Mucosa of descending colon (tissue), 3 donors: ENCODE measurements at regions not wholly inside any gene's neighbourhood (a gene's known extent, or its start where the extent isn't known, plus 50 kb on each side); places are given as distances from the start of the nearest gene placed in this dataset.

Source experiments
- ATAC-seq: fragments of 200-7000 bp; cut with Tn5 transposase; one replicate; pipeline ENCODE4 v1.9.1; 2020; ENCODE audit warnings: mild to moderate bottlenecking, moderate library complexity
- DNase-seq, 3 donors: peaks; one replicate each; pipeline ENCODE4 v3.0.0-alpha.2; 2020
- H3K36me3 ChIP-seq: fragments of 200-600 bp; one replicate; pipeline ENCODE4 v1.8.0; 2021; ENCODE audit warnings: low read depth, mild to moderate bottlenecking
- H3K4me1 ChIP-seq: fragments of 200-600 bp; one replicate; pipeline ENCODE4 v1.8.0; 2021; ENCODE audit warnings: low read depth, mild to moderate bottlenecking
- H3K4me3 ChIP-seq: fragments of 200-600 bp; one replicate; pipeline ENCODE4 v1.8.0; 2021; ENCODE audit warnings: mild to moderate bottlenecking
- H3K9me3 ChIP-seq: fragments of 200-600 bp; one replicate; pipeline ENCODE4 v1.8.0; 2021; ENCODE audit warnings: mild to moderate bottlenecking
- CTCF ChIP-seq: fragments of 200-600 bp; IDR thresholded peaks from one replicate; pipeline ENCODE4 v1.8.0; 2022; ENCODE audit warnings: antibody characterized with exemption, mild to moderate bottlenecking
- intact Hi-C, 2 donors: fragments of 100-400 bp; cut with DNase I in 1 of 2; cut with micrococcal nuclease in 1 of 2; formaldehyde crosslinking; loops; one replicate each; pipeline versions ENCODE4 v1.11.0 to v1.11.1; 2022; cut with DNase I, micrococcal nuclease
- donor health status: DM: no; HTN: no; CAD: no; lungs with moderate emphysema.
- donor health status: DM: no; HTN: no; CAD: no.
- donor health status: DM: no; HTN: yes; CAD: no.

GRCh38 chr4:132958457-132959263 is 190.4 kb upstream of the PCDH10 start:
- Histone ChIP-seq H3K9me3 (peaks cover 11% of the 10 kb centered on the region), H3K4me1 (no peaks in the 10 kb centered on the region), H3K36me3 (no peaks in the 10 kb centered on the region), H3K4me3 (no peak overlapping the region)
- no peak for DNase-seq
- no peak for ATAC-seq
- intact Hi-C loops = no loop called here
- TF ChIP-seq CTCF = no peak

GRCh38 chr4:132981611-132982010 is 167.5 kb upstream of the PCDH10 start:
- Histone ChIP-seq H3K9me3 (no peaks in the 10 kb centered on the region), H3K4me3 (no peak overlapping the region), H3K36me3 (no peaks in the 10 kb centered on the region), H3K4me1 (no peaks in the 10 kb centered on the region)
- intact Hi-C loops = no loop called here
- DNase-seq (no peak), ATAC-seq (no peak)
- no peak for TF ChIP-seq CTCF

- no peak for DNase-seq
- intact Hi-C loops = no loop called here
- no peak for TF ChIP-seq CTCF
- H3K4me1 ChIP-seq = no peaks in the 10 kb centered on the region
- no peaks in the 10 kb centered on the region for H3K36me3 ChIP-seq
- no peak for ATAC-seq
- no peaks in the 10 kb centered on the region for H3K9me3 ChIP-seq
- no peak overlapping the region for H3K4me3 ChIP-seq
These were observed 166.9 kb upstream of the PCDH10 start for GRCh38 chr4:132982151-132982550.

- Histone ChIP-seq H3K9me3 (no peaks in the 10 kb centered on the region), H3K4me3 (no peak overlapping the region), H3K36me3 (no peaks in the 10 kb centered on the region), H3K4me1 (no peaks in the 10 kb centered on the region)
- intact Hi-C loops = no loop called here
- DNase-seq = no peak
- no peak for ATAC-seq
- TF ChIP-seq CTCF = no peak
These were observed 158.0 kb upstream of the PCDH10 start for GRCh38 chr4:132991111-132991510.

- no peaks in the 10 kb centered on the region for H3K36me3 ChIP-seq
- H3K4me3 ChIP-seq = no peak overlapping the region
- no peaks in the 10 kb centered on the region for H3K4me1 ChIP-seq
- ATAC-seq (no peak), DNase-seq (no peak)
- intact Hi-C loops = no loop called here
- H3K9me3 ChIP-seq = no peaks in the 10 kb centered on the region
- TF ChIP-seq CTCF = no peak
These were observed 156.4 kb upstream of the PCDH10 start for GRCh38 chr4:132992686-132993085.
